SU-DHL-6 (cell line): ENCODE measurements at regions not wholly inside any gene's neighbourhood (a gene's known extent, or its start where the extent isn't known, plus 50 kb on each side); places are given as distances from the start of the nearest gene placed in this dataset.

Source experiments
- CTCF ChIP-seq: fragments of 200-600 bp; sonication (generic); IDR thresholded peaks from one replicate; pipeline ENCODE4 v1.5.1; 2017; ENCODE audit warnings: antibody characterized with exemption, mild to moderate bottlenecking, low read length, moderate library complexity; ENCODE audit not compliant: insufficient read depth, poor library complexity, severe bottlenecking
- EZH2phosphoT487 ChIP-seq: fragments of 200-600 bp; sonication (generic), shearing (Covaris generic); conservative IDR thresholded peaks from 2 replicates; pipeline ENCODE4 v1.6.1; 2018; ENCODE audit warnings: mild to moderate bottlenecking, antibody characterized with exemption, low read length, moderate library complexity, mixed read lengths

- TF ChIP-seq CTCF (no peak), EZH2phosphoT487 (no peak)
These were observed 148.1 kb upstream of the FAM3C start for GRCh38 chr7:121544238-121544637.
